ENCODE measurements at regions not wholly inside any gene's neighbourhood (a gene's known extent, or its start where the extent isn't known, plus 50 kb on each side); places are given as distances from the start of the nearest gene placed in this dataset.

- DNase-seq, result no peak
These were observed 577.4 kb downstream of the METTL4 start for GRCh38 chr18:1993866-1994265.

- DNase-seq, result no peak
These were observed 576.8 kb downstream of the METTL4 start for GRCh38 chr18:1994471-1994870.

GRCh38 chr18:1995041-1995612 is 576.2 kb downstream of the METTL4 start:
- DNase-seq, result no peak

GRCh38 chr18:1998121-1998520 is 573.2 kb downstream of the METTL4 start:
- no peak for DNase-seq

- no peak for DNase-seq
These were observed 571.9 kb downstream of the METTL4 start for GRCh38 chr18:1999387-1999786.

- DNase-seq, result no peak
These were observed 569.2 kb downstream of the METTL4 start for GRCh38 chr18:2002151-2002550.

- no peak for DNase-seq
These were observed 568.7 kb downstream of the METTL4 start for GRCh38 chr18:2002604-2003003.

GRCh38 chr18:2009942-2010697 is 561.2 kb downstream of the METTL4 start:
- DNase-seq, result no peak

GRCh38 chr18:2027016-2027415 is 544.3 kb downstream of the METTL4 start:
- DNase-seq, result no peak

- DNase-seq, result no peak
These were observed 543.5 kb downstream of the METTL4 start for GRCh38 chr18:2027756-2028155.

GRCh38 chr18:2028986-2029385 is 542.3 kb downstream of the METTL4 start:
- no peak for DNase-seq

GRCh38 chr18:2030647-2031046 is 540.7 kb downstream of the METTL4 start:
- no peak for DNase-seq

- DNase-seq, result no peak
These were observed 539.3 kb downstream of the METTL4 start for GRCh38 chr18:2032036-2032435.

- DNase-seq, result no peak
These were observed 536.2 kb downstream of the METTL4 start for GRCh38 chr18:2035056-2035455.

- DNase-seq, result no peak
These were observed 535.2 kb downstream of the METTL4 start for GRCh38 chr18:2036086-2036485.

- no peak for DNase-seq
These were observed 531.0 kb downstream of the METTL4 start for GRCh38 chr18:2040279-2040678.

GRCh38 chr18:2049986-2050385 is 521.3 kb downstream of the METTL4 start:
- no peak for DNase-seq

- DNase-seq, result no peak
These were observed 520.6 kb downstream of the METTL4 start for GRCh38 chr18:2050702-2051201.

- DNase-seq, result no peak
These were observed 517.7 kb downstream of the METTL4 start for GRCh38 chr18:2053490-2054089.

- no peak for DNase-seq
These were observed 512.0 kb downstream of the METTL4 start for GRCh38 chr18:2059336-2059735.

- no peak for DNase-seq
These were observed 511.2 kb downstream of the METTL4 start for GRCh38 chr18:2060086-2060485.

- DNase-seq, result no peak
These were observed 500.7 kb downstream of the METTL4 start for GRCh38 chr18:2070631-2071030.

- DNase-seq, result no peak
These were observed 495.8 kb downstream of the METTL4 start for GRCh38 chr18:2075499-2075898.

GRCh38 chr18:2082676-2083075 is 488.6 kb downstream of the METTL4 start:
- DNase-seq, result no peak
